ENCODE measurements at regions not wholly inside any gene's neighbourhood (a gene's known extent, or its start where the extent isn't known, plus 50 kb on each side); places are given as distances from the start of the nearest gene placed in this dataset.

DNA sequence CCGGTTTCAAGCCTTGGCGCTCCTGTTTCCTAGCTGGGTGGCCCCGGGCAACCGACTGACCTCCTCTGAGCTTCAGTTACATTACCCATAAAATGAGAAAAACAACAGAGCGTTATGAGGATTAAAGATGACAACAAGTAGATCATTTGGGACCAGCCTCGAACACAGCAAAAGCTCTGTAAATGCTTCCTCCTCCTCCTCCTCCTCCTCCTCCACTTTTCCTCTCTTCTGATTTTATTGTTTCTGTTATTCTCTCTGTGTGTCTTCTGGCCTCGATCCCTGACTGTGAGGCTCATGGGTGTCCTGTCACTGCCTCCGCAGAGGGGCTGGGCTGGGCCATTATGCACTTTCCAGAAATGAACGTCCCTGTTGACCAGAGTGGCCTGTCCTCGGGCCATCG lies 176.2 kb downstream of the URI1 start:
- no peak for TF ChIP-seq EZH2 (optimal IDR thresholded peaks at IDR 0.05; ENCODE audit: low read depth, low read length)
- TF ChIP-seq CTCF (IDR thresholded peaks at IDR 0.05; ENCODE audit: low read length) = no peak

All from MM.1S (cell line).